SKM-1 treated with dmso at 0.1 percent for 144 hours (cell line): ENCODE measurements at regions not wholly inside any gene's neighbourhood (a gene's known extent, or its start where the extent isn't known, plus 50 kb on each side); places are given as distances from the start of the nearest gene placed in this dataset.
"Not testable (repeated sequence)": the region's sequence is repeated elsewhere in the genome, so short reads cannot be mapped to it uniquely, and the experiment has no call there.

Experiments
- DNase-seq: peaks from one replicate; lab custom pipeline; 2025; ENCODE audit not compliant: unreplicated experiment; lab: John Stamatoyannopoulos, UW

DNA sequence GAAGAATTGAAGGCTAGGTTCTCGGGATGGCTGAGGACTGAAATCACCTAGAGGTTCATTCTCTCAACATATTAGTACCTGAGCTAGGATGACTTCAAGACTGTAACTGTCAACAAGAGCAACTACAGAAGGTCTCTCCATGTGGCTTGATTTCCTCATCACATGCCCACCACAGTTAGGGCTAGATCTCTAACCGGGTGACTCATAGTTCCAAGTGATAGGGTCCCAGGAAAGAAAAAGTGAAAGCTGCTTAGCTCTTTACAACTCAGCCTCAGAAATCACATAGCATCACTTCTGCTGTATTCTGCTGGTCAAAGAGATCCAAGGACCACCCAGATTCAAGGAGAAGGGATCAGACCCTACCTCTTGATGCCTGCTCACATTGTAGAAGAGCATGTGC lies 165.4 kb upstream of the AGTR1 start:
- no peak for DNase-seq

GRCh38 chr3:148532774-148533173 lies 164.9 kb upstream of the AGTR1 start:
- DNase-seq, result no peak

- DNase-seq, result no peak
Measured at GRCh38 chr3:148534089-148534988, 163.4 kb upstream of the AGTR1 start.

DNA sequence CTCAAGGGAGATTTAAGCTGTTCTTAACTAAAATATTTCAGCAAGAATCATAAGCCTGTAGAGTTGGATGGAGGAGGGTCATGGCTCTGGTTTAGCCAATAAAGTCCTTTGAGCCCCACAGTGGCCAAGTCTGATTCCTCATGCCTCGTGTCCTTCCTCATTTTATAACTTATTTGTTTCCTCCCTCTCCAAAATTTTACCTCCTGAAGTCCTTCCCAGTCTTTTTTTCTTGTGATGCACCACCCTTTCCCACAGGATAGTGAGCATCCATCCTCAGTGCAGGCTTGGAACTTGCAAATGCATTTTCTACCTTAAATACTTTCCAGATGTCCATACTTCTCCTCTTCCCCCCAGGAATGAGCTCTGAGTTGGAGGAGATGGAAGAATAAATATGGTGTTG lies 162.7 kb upstream of the AGTR1 start:
- DNase-seq, result no peak

- DNase-seq, result no peak
Measured at GRCh38 chr3:148540266-148540665, 157.4 kb upstream of the AGTR1 start.

- no peak for DNase-seq
Measured at GRCh38 chr3:148540851-148541250, 156.9 kb upstream of the AGTR1 start.

DNA sequence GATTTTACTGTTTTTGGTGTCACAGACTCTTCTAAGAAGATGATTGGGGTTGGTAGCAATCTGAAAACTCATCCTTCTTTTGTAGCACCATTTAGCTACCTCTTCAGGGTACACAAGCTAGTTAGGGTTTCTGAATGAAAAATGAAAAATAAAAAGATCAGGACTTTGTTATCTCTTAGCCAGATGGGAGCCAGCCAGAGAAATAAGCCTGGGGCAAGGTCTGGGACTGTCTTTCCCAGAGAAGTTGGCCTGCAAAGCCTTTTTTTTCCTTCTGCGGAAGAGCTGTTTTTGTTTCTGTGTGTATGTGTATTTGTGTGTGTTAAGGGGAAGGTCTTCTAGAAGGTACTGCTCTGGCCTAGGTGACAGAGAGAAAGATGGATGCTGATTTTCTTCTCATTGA lies 150.7 kb upstream of the AGTR1 start:
- DNase-seq, result no peak

DNA sequence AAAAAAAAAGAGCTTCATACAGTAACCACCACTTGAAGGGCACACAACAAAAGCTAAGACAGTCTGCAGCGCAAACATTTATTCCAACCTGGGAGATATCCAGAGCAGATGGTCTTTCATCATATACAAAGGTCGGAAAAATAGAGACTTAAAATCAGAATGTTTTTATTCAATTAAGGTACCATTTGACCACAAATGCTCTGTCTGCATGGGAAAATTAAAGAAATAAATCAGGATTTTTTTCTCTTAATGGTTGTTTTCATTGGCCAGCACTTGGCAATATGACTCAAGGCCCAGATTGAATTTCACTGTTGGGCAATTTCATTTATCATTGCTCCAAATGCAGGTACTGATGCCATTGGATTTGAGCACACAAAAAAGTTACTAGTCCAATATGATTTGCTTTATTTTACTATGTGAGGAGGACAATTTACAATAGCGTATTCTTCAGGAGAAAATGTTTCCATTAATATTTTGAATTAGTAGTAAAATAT lies 145.9 kb upstream of the AGTR1 start:
- no peak for DNase-seq

DNA sequence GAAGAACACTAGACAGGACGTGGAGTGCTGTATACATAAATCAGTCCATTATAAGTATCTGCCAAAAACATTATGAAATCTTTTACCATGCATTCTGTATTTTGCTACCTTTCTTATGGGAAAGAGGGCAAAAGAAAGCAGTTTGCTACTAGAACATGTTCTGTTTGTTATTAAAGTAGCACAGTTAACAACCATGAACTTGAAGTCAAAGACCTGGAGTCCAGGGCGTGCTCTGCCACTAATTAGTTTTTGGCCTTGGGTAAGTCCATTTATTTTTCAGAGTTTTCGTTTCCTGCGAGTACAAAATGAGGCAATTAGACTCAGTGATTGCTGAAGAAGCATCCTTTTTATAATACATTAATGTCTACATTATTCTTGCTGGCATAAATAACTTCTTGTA lies 143.3 kb upstream of the AGTR1 start:
- DNase-seq, result no peak

DNA sequence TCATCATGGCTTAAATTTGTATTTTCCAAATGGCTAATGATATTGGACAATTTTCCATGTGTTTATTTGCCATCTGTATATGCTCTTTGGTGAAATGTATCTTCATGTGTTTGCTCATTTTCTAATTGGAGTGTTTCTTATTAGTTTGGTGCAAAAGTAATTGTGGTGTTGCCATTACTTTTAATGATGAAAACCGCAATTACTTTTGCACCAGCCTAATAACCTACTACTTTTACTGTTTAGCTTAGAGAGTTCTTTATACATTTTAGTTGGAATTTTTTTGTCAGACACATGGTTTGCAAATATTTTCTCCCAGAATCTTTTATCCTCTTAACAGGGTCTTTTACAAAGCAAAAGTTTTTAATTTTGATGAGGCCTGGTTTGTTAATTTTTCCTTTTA lies 141.0 kb upstream of the AGTR1 start:
- no peak for DNase-seq

DNA sequence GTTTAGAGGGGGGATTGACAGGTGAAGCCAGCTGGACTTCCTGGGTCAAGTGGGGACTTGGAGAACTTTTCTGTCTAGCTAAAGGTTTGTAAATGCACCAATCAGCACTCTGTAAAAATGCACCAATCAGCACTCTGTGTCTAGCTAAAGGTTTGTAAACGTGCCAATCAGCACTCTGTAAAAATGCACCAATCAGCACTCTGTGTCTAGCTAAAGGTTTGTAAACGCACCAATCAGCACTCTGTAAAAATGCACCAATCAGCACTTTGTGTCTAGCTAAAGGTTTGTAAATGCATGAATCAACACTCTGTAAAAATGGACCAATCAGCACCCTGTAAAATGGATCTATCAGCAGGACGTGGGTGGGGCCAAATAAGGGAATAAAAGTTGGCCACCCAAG lies 120.1 kb upstream of the AGTR1 start:
- not testable (repeated sequence) for DNase-seq

DNA sequence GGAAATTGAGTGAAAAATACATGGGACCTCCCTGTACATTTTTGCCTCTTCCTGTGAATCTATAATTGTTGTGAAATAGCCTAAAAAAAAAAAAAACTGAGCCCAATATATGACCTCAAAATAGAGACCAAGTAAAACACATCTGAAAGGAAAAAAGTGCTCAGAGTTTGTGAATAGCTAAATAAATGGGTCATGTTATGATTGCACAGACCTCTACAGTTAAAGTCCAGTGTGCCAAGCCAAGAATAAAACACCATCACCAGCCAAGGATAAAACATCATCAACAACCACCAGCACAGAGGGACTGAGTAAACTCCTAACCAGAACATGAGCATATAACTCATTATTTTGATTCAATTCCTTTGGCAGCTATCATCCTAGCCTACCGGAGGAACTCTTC lies 115.6 kb upstream of the AGTR1 start:
- no peak for DNase-seq

- no peak for DNase-seq
Measured at GRCh38 chr3:148583793-148584192, 113.9 kb upstream of the AGTR1 start.

GRCh38 chr3:148584438-148584837 lies 113.3 kb upstream of the AGTR1 start:
- no peak for DNase-seq

DNA sequence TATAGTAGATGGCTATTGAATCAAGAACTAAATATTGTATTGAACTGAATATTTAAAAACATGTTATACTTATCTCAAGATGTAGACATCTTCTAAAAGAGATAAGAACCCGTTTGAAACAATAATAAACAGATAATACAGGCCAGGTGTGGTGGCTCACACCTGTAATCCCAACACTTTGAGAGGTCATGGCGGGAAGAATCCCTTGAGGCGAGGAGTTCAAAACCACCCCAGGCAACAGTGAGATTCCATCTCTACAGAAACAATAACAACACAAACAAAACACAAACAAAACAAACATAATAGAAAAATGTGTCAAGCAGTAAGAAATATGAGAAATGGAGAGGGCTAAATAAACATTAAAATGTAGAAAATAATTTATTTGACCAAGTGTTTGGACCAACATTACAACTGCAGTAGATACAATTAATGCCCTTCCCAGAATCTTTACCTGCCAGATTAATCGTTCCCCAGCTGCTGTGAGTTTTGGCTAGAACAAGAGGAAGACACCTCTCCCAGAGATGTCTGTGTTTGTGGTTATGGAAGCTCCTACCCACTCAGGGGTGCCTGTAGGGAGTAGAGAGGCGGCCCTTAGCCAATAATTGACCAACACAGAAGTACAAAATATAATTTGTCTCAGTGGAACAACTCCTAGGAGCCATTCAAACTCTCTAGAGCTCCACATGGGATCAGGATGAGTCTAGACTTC lies 111.9 kb upstream of the AGTR1 start:
- no peak for DNase-seq

DNA sequence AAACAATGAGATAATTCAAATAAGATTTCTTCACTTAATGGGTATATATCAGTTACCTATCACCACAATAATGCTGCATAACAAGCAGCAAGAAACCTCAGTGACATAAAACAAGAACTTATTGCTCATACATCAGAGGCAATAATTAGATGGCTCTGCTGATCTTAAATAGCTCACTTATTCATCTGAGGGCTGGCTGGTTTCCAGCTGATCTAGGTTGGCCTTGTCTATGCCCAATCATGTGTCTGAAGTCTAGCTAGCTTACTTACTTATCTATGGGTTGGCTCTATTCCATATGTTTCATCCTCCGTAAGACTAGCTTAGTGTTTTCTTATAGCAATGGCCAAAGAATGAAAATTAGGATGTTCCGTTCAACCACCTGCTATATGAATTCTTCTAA lies 109.4 kb upstream of the AGTR1 start:
- DNase-seq, result no peak

DNA sequence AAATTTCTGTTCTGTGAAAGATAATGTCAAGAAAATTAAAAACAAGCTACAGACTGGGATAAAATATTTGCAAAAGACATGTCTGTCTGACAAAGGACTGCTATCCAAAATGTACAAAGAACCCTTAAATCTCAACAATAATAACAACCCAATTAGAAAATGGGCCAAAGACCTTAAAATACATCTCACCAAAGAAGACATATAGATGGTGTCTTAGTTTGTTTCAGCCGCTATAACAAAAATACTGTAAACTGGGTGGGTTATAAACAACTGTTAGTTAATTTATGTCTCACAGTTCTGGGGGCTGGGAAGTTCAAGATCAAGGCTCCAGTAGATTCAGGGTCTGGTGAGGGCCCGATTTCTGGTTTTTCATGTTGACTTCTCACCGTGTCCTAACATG lies 106.2 kb upstream of the AGTR1 start:
- DNase-seq, result no peak

- DNase-seq, result no peak
Measured at GRCh38 chr3:148598619-148599018, 99.1 kb upstream of the AGTR1 start.

DNA sequence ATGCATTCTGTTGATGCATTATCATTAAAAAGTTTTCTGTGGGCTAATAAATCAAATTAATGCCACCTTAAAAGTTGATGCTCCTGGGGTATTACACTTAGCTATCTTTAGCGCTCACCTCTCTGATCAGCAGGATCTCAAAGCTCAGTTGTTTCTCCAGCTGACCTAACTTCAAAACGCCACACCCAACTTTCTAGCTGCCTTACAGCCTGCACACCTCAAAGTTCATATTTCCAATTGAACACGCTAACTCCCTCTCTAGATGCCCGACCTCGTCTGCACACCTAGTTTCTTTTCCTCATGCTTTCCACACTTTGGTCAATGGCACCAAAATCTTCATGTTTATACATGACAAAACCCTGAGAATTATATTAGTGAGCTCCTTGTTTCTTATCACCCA lies 98.2 kb upstream of the AGTR1 start:
- DNase-seq, result no peak

GRCh38 chr3:148600440-148600839 lies 97.3 kb upstream of the AGTR1 start:
- no peak for DNase-seq

- no peak for DNase-seq
Measured at GRCh38 chr3:148600902-148601765, 96.6 kb upstream of the AGTR1 start.
